NT2/D1 (cell line): ENCODE measurements at regions not wholly inside any gene's neighbourhood (a gene's known extent, or its start where the extent isn't known, plus 50 kb on each side); places are given as distances from the start of the nearest gene placed in this dataset.
A peak's percentile ranks its signal among the peaks of the same experiment; 100 is the strongest.

Experiments
- DNase-seq: peaks from one replicate; pipeline ENCODE4 v3.0.0-alpha.2; 2011; ENCODE audit warnings: low read depth, low spot score
- H3K27me3 ChIP-seq: 2 replicates; pipeline ENCODE4 v1.6.0; 2011; ENCODE audit warnings: mild to moderate bottlenecking; ENCODE audit not compliant: insufficient read length, insufficient read depth
- H3K36me3 ChIP-seq: 2 replicates; pipeline ENCODE4 v1.6.1; 2011; ENCODE audit warnings: mild to moderate bottlenecking, low read length, mixed read lengths; ENCODE audit not compliant: insufficient read depth, insufficient read length
- H3K4me1 ChIP-seq: 2 replicates; pipeline ENCODE4 v1.5.1; 2011; ENCODE audit not compliant: insufficient read depth, insufficient read length
- H3K4me3 ChIP-seq: 2 replicates; pipeline ENCODE4 v1.5.1; 2011; ENCODE audit warnings: low read depth; ENCODE audit not compliant: insufficient read length
- H3K9ac ChIP-seq: 2 replicates; pipeline ENCODE4 v1.6.0; 2011; ENCODE audit warnings: low read depth; ENCODE audit not compliant: insufficient read length
- H3K9me3 ChIP-seq: 2 replicates; pipeline ENCODE4 v1.5.1; 2011; ENCODE audit warnings: mild to moderate bottlenecking, low read length; ENCODE audit not compliant: insufficient read depth
- SUZ12 ChIP-seq: IDR thresholded peaks from 2 replicates; pipeline ENCODE4 v1.6.1; 2011; ENCODE audit not compliant: insufficient read length, insufficient read depth; ENCODE audit errors: extremely low read depth
- YY1 ChIP-seq: IDR thresholded peaks from 2 replicates; pipeline ENCODE4 v1.6.1; 2011; ENCODE audit not compliant: insufficient read length, insufficient read depth
- ZNF274 ChIP-seq: IDR thresholded peaks from 2 replicates; pipeline ENCODE4 v1.6.1; 2011; ENCODE audit warnings: mild to moderate bottlenecking, low read depth, low read length

DNA sequence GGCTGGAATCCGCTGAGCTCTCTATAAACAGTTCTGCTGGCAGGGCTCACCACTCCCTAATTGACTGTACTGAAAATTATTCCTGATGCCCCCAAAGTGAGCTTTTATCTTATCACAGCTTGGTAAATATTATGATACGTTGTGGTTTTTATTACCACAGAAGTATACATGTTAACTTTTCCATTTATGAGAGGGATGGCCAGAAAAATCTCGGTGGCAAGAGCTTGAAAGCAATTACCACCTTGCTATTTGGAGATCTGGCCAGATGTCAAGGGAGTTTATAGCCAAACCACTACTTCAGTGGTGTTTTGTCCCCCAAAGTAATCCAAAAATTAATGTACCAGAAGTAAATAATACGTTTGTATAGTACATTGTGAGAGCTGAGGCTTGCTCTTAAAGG lies 75.4 kb upstream of the RCN1 start:
- no peak for DNase-seq
- Histone ChIP-seq H3K4me1 (no peaks in the 10 kb centered on the region), H3K36me3 (no peaks in the 10 kb centered on the region), H3K27me3 (no peaks in the 10 kb centered on the region), H3K9ac (no peak overlapping the region), H3K4me3 (no peak overlapping the region), H3K9me3 (no peaks in the 10 kb centered on the region)
- no peak for TF ChIP-seq ZNF274
- TF ChIP-seq SUZ12 = no peak
- no peak for TF ChIP-seq YY1

- DNase-seq = no peak
- Histone ChIP-seq H3K4me3 (no peak overlapping the region), H3K27me3 (no peaks in the 10 kb centered on the region), H3K36me3 (no peaks in the 10 kb centered on the region), H3K9me3 (no peaks in the 10 kb centered on the region), H3K4me1 (no peaks in the 10 kb centered on the region), H3K9ac (no peak overlapping the region)
- TF ChIP-seq SUZ12 (no peak), YY1 (no peak), ZNF274 (no peak)
Measured at GRCh38 chr11:32013603-32014002, 77.3 kb upstream of the RCN1 start.

- no peak for DNase-seq
- H3K36me3 ChIP-seq = no peaks in the 10 kb centered on the region
- no peak for TF ChIP-seq ZNF274
- no peak for TF ChIP-seq YY1
- no peak for TF ChIP-seq SUZ12
- no peaks in the 10 kb centered on the region for H3K9me3 ChIP-seq
- no peaks in the 10 kb centered on the region for H3K27me3 ChIP-seq
- H3K4me1 ChIP-seq = no peaks in the 10 kb centered on the region
- H3K4me3 ChIP-seq = no peak overlapping the region
- H3K9ac ChIP-seq = no peak overlapping the region
Measured at GRCh38 chr11:32012049-32012448, 78.8 kb upstream of the RCN1 start.

DNA sequence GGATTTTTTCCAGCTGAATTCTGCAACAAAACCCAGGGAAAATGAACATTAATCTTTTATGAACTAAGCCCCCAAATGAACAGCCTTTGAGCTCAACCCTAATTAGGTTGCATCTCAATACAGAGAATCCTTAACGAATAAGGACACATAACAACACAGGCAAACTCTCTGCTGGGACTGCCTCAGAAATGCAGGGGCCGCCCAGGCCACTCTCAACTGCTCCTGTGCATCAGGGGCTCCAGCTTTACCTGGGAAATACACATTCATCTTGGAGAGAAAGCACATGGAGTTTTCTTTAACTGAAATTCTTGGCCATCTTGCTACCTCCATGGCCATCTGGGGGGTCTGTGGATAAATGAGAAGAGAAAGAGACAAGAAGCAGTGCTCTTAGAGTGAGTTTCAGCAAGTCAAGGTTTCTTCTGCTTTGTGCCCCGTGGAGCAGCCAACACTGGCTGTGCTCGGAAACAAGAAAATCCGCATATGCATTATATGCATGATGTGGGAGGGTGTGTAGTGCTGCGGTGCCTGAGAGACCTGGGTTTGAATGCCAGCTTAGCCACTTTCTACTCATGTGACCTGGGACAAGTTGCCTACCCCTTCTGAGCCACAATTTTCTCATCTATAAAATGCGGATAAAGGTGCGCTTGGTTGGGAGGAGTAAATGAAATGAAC lies 81.9 kb upstream of the RCN1 start:
- TF ChIP-seq YY1 (no peak), ZNF274 (no peak), SUZ12 (no peak)
- Histone ChIP-seq H3K27me3 (no peaks in the 10 kb centered on the region), H3K4me3 (no peak overlapping the region), H3K9ac (no peak overlapping the region), H3K4me1 (no peaks in the 10 kb centered on the region), H3K9me3 (no peaks in the 10 kb centered on the region), H3K36me3 (no peaks in the 10 kb centered on the region)
- no peak for DNase-seq

- H3K27me3 ChIP-seq = no peaks in the 10 kb centered on the region
- no peaks in the 10 kb centered on the region for H3K36me3 ChIP-seq
- H3K9me3 ChIP-seq = no peaks in the 10 kb centered on the region
- TF ChIP-seq YY1 (no peak), ZNF274 (no peak), SUZ12 (no peak)
- no peak overlapping the region for H3K4me3 ChIP-seq
- DNase-seq = peak; percentile 11
- H3K9ac ChIP-seq = no peak overlapping the region
- H3K4me1 ChIP-seq = no peaks in the 10 kb centered on the region
Measured at GRCh38 chr11:32006799-32007388, 84.0 kb upstream of the RCN1 start.

DNA sequence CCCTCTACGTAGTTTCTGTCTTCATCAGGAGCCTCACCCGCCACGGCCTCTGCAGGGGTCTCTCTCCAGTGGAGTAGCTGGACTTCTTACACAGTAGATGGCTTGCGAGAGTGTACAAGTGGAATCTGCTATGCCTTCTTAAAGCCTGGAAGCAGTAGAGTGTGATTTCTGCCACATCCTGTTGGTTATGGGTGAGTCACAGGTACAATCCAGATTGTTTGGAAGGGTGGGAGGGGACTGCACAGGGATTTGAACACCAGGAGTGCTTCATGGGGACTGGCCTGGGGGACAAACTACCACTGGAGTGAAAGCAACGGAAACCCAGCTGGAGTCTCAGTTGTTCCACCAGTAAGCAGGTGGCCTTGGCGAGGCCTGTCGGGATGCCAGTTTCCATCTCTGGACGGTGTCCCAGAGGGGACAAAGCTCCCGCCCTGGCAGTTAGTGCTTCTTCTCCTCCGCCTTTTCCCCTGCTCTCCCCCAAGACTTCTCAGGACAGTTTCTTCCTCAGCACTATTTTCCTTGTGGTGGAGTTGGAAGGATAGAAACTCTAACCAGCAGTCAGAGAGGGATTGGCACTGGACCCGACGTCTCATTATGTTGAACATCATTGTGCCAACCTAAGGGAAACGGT lies 85.0 kb upstream of the RCN1 start:
- TF ChIP-seq YY1 (no peak), ZNF274 (no peak), SUZ12 (no peak)
- H3K4me3 ChIP-seq = no peak overlapping the region
- H3K36me3 ChIP-seq = no peaks in the 10 kb centered on the region
- H3K9ac ChIP-seq = no peak overlapping the region
- H3K27me3 ChIP-seq = no peaks in the 10 kb centered on the region
- H3K4me1 ChIP-seq = no peaks in the 10 kb centered on the region
- H3K9me3 ChIP-seq = no peaks in the 10 kb centered on the region
- no peak for DNase-seq

GRCh38 chr11:32003335-32003734 lies 87.5 kb upstream of the RCN1 start:
- no peak for DNase-seq
- H3K36me3 ChIP-seq = no peaks in the 10 kb centered on the region
- H3K4me3 ChIP-seq = no peak overlapping the region
- H3K27me3 ChIP-seq = no peaks in the 10 kb centered on the region
- no peak overlapping the region for H3K9ac ChIP-seq
- TF ChIP-seq YY1 = no peak
- no peak for TF ChIP-seq SUZ12
- H3K4me1 ChIP-seq = no peaks in the 10 kb centered on the region
- no peaks in the 10 kb centered on the region for H3K9me3 ChIP-seq
